ENCODE measurements at regions not wholly inside any gene's neighbourhood (a gene's known extent, or its start where the extent isn't known, plus 50 kb on each side); places are given as distances from the start of the nearest gene placed in this dataset.

DNA sequence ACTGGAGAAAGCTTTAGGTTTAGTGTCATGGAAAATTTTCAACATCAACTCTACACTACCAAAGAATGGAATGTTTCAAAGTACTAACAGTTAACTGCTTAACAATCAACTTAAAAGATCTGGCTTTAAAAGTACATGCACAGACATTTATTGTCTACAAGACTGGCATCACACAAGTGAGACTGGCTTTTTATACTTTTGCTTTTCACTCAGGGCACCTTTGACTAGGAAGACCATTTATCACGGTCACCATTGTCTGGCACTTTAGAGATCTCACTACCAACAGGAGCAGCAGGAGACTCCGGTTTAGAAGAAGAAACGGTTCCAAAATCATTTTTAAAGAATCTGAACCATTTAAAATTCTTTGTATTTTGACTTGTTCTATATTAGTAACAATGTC, 812.3 kb downstream of the ADGRL2 start:
- no peak for DNase-seq

DNA sequence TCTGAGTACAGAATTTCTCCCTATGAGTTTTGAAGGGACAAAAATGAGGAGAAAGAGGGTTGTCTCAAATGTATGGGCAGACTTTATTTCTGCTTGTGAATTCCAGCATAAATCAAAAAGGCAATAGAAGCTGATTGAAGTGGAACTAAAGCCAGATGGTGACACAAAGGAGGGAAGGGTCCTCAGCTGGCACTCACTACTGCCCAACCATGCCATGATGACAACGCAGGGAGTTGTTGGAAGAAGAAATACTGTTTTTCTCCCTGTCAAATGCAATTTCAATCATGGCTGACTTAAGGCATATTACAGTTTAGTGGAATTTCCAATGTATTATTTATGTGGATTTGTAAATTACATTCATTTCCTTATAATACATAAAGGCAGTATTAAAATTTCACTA, 805.8 kb downstream of the ADGRL2 start:
- DNase-seq = no peak

GRCh38 chr1:82604524-82604923, 803.8 kb downstream of the ADGRL2 start:
- DNase-seq = no peak

DNA sequence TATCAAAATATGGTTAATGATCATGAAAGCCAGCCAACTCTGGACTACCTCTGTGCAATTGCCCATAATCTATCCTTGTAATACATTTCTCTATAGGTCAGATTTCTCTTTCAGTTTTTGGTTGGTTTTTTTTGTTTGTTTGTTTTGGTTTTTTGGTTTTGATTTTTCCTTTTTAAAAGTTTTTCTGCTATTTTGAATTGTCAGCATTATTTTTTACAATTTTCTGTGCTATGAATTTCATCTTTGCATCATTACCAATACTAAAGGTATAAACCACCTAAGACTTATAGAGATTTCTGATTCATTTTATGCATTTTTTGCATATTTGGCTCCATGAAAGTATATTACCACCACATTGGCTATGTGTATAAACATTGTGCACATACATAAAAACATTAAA, 799.6 kb downstream of the ADGRL2 start:
- DNase-seq = no peak

DNA sequence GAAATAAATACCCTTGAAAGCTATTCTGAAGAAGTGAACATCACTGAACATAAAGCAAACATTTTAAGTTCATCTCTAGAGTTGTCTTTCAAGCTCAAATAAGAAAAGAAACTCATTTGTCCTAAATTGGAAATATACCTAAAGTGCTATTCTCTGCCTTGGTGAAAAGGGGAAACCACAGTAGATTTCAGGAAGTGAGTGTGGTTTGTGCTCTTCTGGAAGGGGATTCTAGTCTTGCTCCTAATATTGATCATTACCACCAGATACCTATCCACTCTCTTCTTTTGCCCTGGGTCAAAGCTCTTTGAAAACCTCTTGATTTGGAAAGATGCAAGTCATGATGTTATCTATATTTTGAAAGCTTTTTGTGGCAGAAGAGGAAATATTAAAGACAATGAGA, 798.1 kb downstream of the ADGRL2 start:
- no peak for DNase-seq

- DNase-seq = no peak
Observed at GRCh38 chr1:82598337-82598736, 797.6 kb downstream of the ADGRL2 start.

DNA sequence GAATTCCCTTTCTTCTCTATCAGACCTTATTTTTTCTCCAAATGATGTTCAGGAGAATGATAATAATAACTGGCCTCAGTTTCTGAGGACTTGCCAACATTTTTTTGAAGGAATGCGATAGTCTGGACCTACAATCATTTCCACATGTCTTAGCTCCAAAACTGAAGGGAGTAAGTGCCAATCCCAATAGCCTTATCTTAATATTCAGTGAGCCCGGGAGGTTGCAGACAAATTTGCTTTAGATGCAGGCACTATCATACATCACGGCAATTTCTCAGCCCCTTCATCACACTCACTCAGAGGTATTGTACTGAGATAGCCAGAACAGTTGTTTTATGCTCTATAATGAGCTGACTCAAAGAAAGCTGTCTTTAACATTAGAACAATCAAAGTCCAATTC, 796.9 kb downstream of the ADGRL2 start:
- no peak for DNase-seq

GRCh38 chr1:82597141-82597540, 796.4 kb downstream of the ADGRL2 start:
- DNase-seq = no peak

DNA sequence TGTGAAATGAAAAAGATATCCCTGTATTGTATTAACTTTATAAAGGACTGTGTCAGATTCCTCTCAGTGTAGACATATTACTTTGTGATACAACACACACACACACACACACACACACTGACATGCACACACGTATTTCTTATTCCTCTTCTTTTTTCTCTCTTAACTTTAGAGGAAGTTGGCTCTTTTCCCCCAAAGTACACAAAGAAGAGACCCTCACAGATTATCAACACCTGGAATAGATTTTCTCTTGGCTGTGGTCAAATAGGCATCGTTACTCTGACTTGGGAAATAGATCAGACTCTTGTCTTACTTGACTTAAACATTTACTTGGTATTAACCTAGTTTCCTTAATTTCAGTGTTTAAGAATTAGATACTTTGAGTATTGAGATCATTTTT, 792.8 kb downstream of the ADGRL2 start:
- no peak for DNase-seq

- no peak for DNase-seq
Observed at GRCh38 chr1:82589588-82589987, 788.9 kb downstream of the ADGRL2 start.

DNA sequence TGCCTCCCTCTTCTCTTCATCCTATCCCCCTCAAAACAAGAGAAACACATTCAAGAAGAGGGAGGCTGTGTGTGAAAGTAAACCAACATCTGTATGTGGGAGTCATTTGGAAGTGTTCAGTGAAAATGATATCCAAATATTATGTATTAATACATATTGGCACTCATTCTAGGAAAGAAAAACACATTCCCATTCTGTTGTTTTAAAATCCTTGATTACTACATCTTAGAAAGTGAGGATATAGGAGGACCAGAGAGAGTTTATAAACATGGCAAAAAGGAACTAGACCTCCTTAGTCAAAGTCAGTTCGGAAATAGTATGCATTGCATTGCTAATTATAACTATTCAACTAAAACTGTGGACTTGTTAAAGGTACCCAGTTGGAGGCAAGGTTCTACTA, 786.6 kb downstream of the ADGRL2 start:
- no peak for DNase-seq

GRCh38 chr1:82586473-82586872, 785.7 kb downstream of the ADGRL2 start:
- DNase-seq = no peak

DNA sequence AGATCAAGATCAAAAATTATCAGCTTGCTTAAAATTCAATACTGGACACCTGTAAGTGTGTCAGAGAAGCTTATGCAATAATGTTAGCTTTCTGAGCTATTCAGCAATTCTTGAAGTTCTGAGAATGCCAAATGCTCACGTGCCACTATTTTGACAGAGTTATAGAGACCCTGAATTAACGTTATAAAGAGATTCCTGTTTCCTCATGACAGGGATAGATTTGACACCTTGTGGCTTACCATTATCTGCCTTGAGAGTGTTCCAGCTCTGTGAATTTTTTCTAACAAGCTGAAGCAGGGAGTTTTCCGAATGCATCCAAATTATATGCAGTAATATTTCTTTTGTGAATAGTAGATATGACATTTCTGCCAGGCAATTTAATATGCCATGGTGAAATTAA, 781.6 kb downstream of the ADGRL2 start:
- no peak for DNase-seq

DNA sequence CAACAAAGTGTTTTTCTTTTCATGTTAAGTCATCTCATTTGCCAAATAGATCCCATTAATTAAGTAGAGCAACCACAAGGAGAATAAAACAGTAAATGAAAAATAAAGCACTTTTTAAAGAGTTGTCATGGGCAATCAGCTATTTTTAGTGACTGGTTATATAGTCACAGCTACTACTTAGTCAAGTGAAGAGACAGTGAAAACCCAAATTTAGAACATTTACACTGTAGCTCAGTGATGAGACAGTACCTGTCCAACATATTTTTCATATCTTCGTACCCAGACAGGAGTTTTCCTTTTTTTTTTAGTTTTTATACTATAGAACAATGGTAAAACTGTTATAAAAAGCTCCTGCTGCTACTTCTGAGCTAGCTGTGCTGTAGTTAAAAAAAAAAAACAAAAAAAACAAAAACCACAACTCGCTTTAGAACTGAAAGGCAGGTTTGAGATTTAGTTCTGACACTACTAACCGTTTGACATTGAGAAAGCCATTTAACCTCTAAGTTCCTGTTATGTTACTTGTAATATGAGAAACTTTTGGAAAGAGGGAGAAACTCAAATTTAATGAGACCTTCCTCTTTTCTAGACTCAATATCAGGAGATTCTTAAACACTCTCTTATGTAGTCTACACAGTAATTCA, 777.5 kb downstream of the ADGRL2 start:
- no peak for DNase-seq

- no peak for DNase-seq
Observed at GRCh38 chr1:82567348-82567747, 766.6 kb downstream of the ADGRL2 start.

DNA sequence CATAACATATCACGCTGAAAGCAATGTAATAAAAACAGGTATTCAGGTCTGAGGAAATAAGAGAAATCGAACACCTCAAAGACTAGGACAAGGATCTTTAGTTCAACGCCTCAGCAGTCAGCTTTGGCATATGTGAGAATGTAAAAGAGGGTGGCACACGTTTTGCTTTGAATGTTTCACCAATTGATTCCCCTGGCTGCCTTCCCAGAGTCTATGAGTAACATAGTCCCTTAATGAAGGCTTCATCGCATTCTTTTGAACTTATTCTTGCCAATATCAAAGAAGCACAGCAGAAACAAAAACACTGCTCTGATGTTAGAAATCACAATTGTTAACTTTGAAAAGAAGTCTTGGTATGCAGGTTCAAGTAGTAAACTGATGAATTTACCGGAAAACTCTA, 764.8 kb downstream of the ADGRL2 start:
- DNase-seq = no peak

DNA sequence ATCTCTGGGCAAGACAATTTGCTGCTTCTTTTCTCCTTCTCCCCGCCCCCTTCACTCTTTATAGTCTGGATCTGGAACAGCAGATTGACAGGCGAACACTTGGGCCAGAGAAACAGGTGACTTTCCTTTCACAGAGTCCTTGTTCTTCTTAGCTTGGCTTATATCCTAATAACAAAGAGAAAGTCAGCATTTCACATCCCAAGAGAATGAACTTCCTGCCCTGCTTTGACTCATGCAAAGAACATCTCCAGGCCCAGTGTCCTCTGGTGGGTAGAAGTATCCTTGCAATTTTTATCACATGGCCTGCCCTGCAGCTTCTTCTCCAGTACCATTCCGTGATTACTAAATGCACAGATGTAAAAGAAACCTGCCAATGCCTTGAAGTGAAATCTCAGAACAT, 764.4 kb downstream of the ADGRL2 start:
- DNase-seq = no peak

GRCh38 chr1:82564333-82564732, 763.6 kb downstream of the ADGRL2 start:
- DNase-seq = no peak

DNA sequence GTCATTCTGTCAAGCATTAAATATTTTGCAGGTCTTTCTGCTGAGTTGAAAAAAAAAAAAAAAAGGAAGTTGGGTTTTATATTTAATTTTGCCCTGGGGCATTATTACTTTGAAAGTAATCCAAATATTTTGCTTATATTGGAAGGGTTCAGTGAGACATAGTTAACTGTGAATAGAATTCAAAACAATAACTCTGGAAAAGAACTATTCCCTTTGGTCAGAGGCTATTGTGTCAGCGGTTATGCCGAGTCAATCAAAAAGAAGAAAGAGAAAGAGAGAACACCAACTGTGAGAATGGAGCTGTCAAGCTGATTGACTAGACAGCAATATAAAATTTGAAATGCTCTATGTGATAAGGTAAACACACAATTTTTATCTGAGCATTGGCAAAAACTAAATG, 761.7 kb downstream of the ADGRL2 start:
- DNase-seq = no peak

GRCh38 chr1:82560566-82560965, 759.8 kb downstream of the ADGRL2 start:
- DNase-seq = no peak

DNA sequence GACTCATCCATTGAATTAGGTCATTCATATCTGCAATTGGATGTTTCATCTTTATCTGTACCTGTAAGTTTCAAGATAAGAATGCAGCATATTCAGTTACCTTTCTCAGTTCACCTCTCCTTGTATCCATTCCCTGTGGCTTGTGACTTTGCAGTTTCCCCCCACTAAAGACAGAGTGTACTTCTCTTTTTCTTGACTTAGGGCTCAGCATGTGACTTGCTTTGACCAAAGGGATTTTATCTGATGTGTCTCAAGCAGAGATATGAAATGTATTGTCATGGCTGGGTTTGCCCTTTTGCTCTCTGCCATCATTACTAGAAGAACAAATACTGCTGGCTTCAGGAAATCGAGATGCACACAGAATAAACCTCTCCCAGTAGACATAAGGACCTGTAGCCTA, 754.8 kb downstream of the ADGRL2 start:
- DNase-seq = no peak

- no peak for DNase-seq
Observed at GRCh38 chr1:82549841-82550240, 749.1 kb downstream of the ADGRL2 start.

GRCh38 chr1:82542766-82543165, 742.0 kb downstream of the ADGRL2 start:
- DNase-seq = no peak

- no peak for DNase-seq
Observed at GRCh38 chr1:82542141-82542540, 741.4 kb downstream of the ADGRL2 start.

DNA sequence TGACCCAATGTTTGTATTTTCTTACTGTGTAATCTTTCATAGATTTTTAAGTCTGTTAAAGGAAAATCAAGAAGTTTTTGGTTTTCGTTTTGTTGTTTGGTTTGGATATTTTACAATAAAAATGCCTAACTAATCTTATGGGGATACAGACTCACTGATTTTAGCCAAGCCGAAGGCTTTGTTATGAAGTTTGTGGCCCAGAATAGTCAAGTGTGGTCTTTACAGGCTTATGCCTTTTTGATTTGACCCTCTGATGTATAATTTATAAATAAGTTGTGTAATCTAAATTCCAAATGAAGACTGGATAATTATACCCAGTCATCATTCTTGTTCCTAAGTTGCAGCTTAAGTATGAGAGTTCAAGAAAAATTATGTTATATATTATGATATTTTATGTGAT, 739.3 kb downstream of the ADGRL2 start:
- no peak for DNase-seq

- DNase-seq = no peak
Observed at GRCh38 chr1:82538876-82539275, 738.1 kb downstream of the ADGRL2 start.
